SK-N-MC (cell line): ENCODE measurements at regions not wholly inside any gene's neighbourhood (a gene's known extent, or its start where the extent isn't known, plus 50 kb on each side); places are given as distances from the start of the nearest gene placed in this dataset.

Source experiments
- DNase-seq: peaks from one replicate; pipeline ENCODE4 v3.0.0-alpha.2; 2011; ENCODE audit warnings: low read depth, low spot score
- H3K27ac ChIP-seq: fragments of 200-600 bp; sonication (generic); 2 replicates; pipeline ENCODE4 v1.5.1; 2016; ENCODE audit warnings: mixed run types
- H3K36me3 ChIP-seq: fragments of 200-600 bp; sonication (generic); 2 replicates; pipeline ENCODE4 v1.6.1; 2017; ENCODE audit warnings: antibody characterized with exemption, low read length, mixed read lengths; ENCODE audit not compliant: insufficient read depth
- H3K4me3 ChIP-seq: fragments of 200-600 bp; sonication (generic); 2 replicates; pipeline ENCODE4 v1.5.1; 2016
- H3K9ac ChIP-seq: fragments of 200-600 bp; sonication (generic); 2 replicates; pipeline ENCODE4 v1.8.0; 2017; ENCODE audit warnings: mixed run types, mixed read lengths; ENCODE audit not compliant: insufficient read length
- H3K9me3 ChIP-seq: fragments of 200-600 bp; sonication (generic); 2 replicates; pipeline ENCODE4 v1.6.1; 2017; ENCODE audit warnings: low read depth, mild to moderate bottlenecking, antibody characterized with exemption, low read length, moderate library complexity, mixed read lengths
- EZH2 ChIP-seq: fragments of 200-600 bp; sonication (generic); IDR thresholded peaks from one replicate; pipeline ENCODE4 v1.6.1; 2017; ENCODE audit warnings: antibody characterized with exemption
- FOXP2 ChIP-seq: optimal IDR thresholded peaks from 2 replicates; pipeline ENCODE3; 2011; ENCODE audit warnings: mild to moderate bottlenecking, moderate library complexity; ENCODE audit not compliant: insufficient read depth; ENCODE audit errors: extremely low read length, control extremely low read depth
- POLR2AphosphoS5 ChIP-seq: IDR thresholded peaks from 2 replicates; pipeline ENCODE4 v1.6.1; 2012; ENCODE audit warnings: mild to moderate bottlenecking, low read depth, low read length, borderline replicate concordance

GRCh38 chr16:61083711-61084110, 952.5 kb downstream of the CDH8 start:
- no peaks in the 10 kb centered on the region for H3K9me3 ChIP-seq
- H3K9ac ChIP-seq: no peak overlapping the region
- no peak overlapping the region for H3K4me3 ChIP-seq
- no peak for DNase-seq
- TF ChIP-seq FOXP2 (no peak), EZH2 (no peak), POLR2AphosphoS5 (no peak)
- no peaks in the 10 kb centered on the region for H3K36me3 ChIP-seq
- no peak overlapping the region for H3K27ac ChIP-seq

- TF ChIP-seq EZH2 (no peak), POLR2AphosphoS5 (no peak), FOXP2 (no peak)
- no peak for DNase-seq
- Histone ChIP-seq H3K9me3 (no peaks in the 10 kb centered on the region), H3K36me3 (no peaks in the 10 kb centered on the region), H3K27ac (no peak overlapping the region), H3K4me3 (no peak overlapping the region), H3K9ac (no peak overlapping the region)
These were observed 961.9 kb downstream of the CDH8 start for GRCh38 chr16:61074324-61074723.

- Histone ChIP-seq H3K27ac (no peak overlapping the region), H3K9me3 (no peaks in the 10 kb centered on the region), H3K4me3 (no peak overlapping the region), H3K36me3 (no peaks in the 10 kb centered on the region), H3K9ac (no peak overlapping the region)
- DNase-seq: no peak
- TF ChIP-seq FOXP2 (no peak), POLR2AphosphoS5 (no peak), EZH2 (no peak)
These were observed 978.6 kb downstream of the CDH8 start for GRCh38 chr16:61057635-61058034.

- DNase-seq: no peak
- TF ChIP-seq FOXP2 (no peak), EZH2 (no peak), POLR2AphosphoS5 (no peak)
These were observed 985.7 kb downstream of the CDH8 start for GRCh38 chr16:61050547-61050946.

GRCh38 chr16:61045931-61046330, 990.3 kb downstream of the CDH8 start:
- H3K9ac ChIP-seq: no peak overlapping the region
- TF ChIP-seq FOXP2 (no peak), POLR2AphosphoS5 (no peak), EZH2 (no peak)
- no peak overlapping the region for H3K27ac ChIP-seq
- no peak overlapping the region for H3K4me3 ChIP-seq
- H3K9me3 ChIP-seq: no peaks in the 10 kb centered on the region
- no peaks in the 10 kb centered on the region for H3K36me3 ChIP-seq
- DNase-seq: no peak

More at GRCh38 chr16:61050547-61050946, 985.7 kb downstream of the CDH8 start:
- Histone ChIP-seq H3K4me3 (no peak overlapping the region), H3K36me3 (no peaks in the 10 kb centered on the region), H3K9me3 (no peaks in the 10 kb centered on the region), H3K9ac (no peak overlapping the region), H3K27ac (no peak overlapping the region)

GRCh38 chr16:61042737-61043136, 993.5 kb downstream of the CDH8 start:
- no peak overlapping the region for H3K27ac ChIP-seq
- DNase-seq: no peak
- H3K9me3 ChIP-seq: no peaks in the 10 kb centered on the region
- no peaks in the 10 kb centered on the region for H3K36me3 ChIP-seq
- no peak for TF ChIP-seq POLR2AphosphoS5
- TF ChIP-seq EZH2: no peak
- no peak for TF ChIP-seq FOXP2
- no peak overlapping the region for H3K4me3 ChIP-seq
- H3K9ac ChIP-seq: no peak overlapping the region

- TF ChIP-seq FOXP2 (no peak), POLR2AphosphoS5 (no peak), EZH2 (no peak)
These were observed 1005.6 kb downstream of the CDH8 start for GRCh38 chr16:61030616-61031015.

GRCh38 chr16:61024180-61024900, 1011.9 kb downstream of the CDH8 start:
- Histone ChIP-seq H3K9ac (no peak overlapping the region), H3K27ac (no peak overlapping the region), H3K9me3 (no peaks in the 10 kb centered on the region), H3K36me3 (no peaks in the 10 kb centered on the region), H3K4me3 (no peak overlapping the region)
- TF ChIP-seq POLR2AphosphoS5: no peak
- no peak for TF ChIP-seq EZH2
- no peak for TF ChIP-seq FOXP2
- DNase-seq: no peak

More at GRCh38 chr16:61030616-61031015, 1005.6 kb downstream of the CDH8 start:
- DNase-seq: no peak
- Histone ChIP-seq H3K9me3 (no peaks in the 10 kb centered on the region), H3K9ac (no peak overlapping the region), H3K36me3 (no peaks in the 10 kb centered on the region), H3K27ac (no peak overlapping the region), H3K4me3 (no peak overlapping the region)

- TF ChIP-seq POLR2AphosphoS5 (no peak), FOXP2 (no peak), EZH2 (no peak)
- H3K9ac ChIP-seq: no peak overlapping the region
- H3K9me3 ChIP-seq: no peaks in the 10 kb centered on the region
- H3K27ac ChIP-seq: no peak overlapping the region
- no peak for DNase-seq
- no peaks in the 10 kb centered on the region for H3K36me3 ChIP-seq
- no peak overlapping the region for H3K4me3 ChIP-seq
These were observed 1021.4 kb downstream of the CDH8 start for GRCh38 chr16:61014869-61015268.

- Histone ChIP-seq H3K36me3 (no peaks in the 10 kb centered on the region), H3K9me3 (no peaks in the 10 kb centered on the region), H3K27ac (no peak overlapping the region), H3K9ac (no peak overlapping the region), H3K4me3 (no peak overlapping the region)
- TF ChIP-seq FOXP2 (no peak), EZH2 (no peak), POLR2AphosphoS5 (no peak)
- no peak for DNase-seq
These were observed 1028.5 kb downstream of the CDH8 start for GRCh38 chr16:61007694-61008093.
